ENCODE measurements at regions not wholly inside any gene's neighbourhood (a gene's known extent, or its start where the extent isn't known, plus 50 kb on each side); places are given as distances from the start of the nearest gene placed in this dataset.

DNA sequence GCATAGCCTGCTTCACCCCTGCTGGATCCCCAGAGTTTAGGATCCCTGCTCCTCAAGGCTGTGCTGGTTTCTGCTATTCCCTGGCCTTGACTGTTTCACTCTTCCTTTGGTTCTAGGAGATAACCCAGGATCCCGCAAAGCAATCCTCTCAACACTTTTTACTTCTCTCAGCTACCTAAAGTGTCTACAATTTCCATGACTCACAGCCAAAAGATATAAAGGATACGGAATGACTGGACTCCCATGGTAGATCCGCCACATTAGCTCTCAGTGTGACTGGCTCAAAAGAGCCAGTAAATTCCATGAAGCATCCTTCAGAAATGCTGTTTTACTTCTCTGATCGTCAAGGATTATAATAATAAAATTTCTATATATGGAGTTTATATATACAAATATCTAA, 66.3 kb upstream of the TMEM164 start:
- TF ChIP-seq, protein P1, sequence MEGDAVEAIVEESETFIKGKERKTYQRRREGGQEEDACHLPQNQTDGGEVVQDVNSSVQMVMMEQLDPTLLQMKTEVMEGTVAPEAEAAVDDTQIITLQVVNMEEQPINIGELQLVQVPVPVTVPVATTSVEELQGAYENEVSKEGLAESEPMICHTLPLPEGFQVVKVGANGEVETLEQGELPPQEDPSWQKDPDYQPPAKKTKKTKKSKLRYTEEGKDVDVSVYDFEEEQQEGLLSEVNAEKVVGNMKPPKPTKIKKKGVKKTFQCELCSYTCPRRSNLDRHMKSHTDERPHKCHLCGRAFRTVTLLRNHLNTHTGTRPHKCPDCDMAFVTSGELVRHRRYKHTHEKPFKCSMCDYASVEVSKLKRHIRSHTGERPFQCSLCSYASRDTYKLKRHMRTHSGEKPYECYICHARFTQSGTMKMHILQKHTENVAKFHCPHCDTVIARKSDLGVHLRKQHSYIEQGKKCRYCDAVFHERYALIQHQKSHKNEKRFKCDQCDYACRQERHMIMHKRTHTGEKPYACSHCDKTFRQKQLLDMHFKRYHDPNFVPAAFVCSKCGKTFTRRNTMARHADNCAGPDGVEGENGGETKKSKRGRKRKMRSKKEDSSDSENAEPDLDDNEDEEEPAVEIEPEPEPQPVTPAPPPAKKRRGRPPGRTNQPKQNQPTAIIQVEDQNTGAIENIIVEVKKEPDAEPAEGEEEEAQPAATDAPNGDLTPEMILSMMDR (IDR thresholded peaks at IDR 0.05): no peak
- no peak for TF ChIP-seq EP300 (IDR thresholded peaks at IDR 0.05)
- no peak for TF ChIP-seq POLR2A (IDR thresholded peaks at IDR 0.05)

Measured in ovary (tissue), 3 donors.